ENCODE measurements at regions not wholly inside any gene's neighbourhood (a gene's known extent, or its start where the extent isn't known, plus 50 kb on each side); places are given as distances from the start of the nearest gene placed in this dataset.

- no peak for DNase-seq
Measured at GRCh38 chr6:1257778-1258177, 54.1 kb upstream of the FOXQ1 start.

GRCh38 chr6:1256435-1257008 is 55.4 kb upstream of the FOXQ1 start:
- no peak for DNase-seq

- DNase-seq, result no peak
Measured at GRCh38 chr6:1255636-1256365, 56.1 kb upstream of the FOXQ1 start.

GRCh38 chr6:1254326-1254725 is 57.6 kb upstream of the FOXQ1 start:
- no peak for DNase-seq

GRCh38 chr6:1253816-1254215 is 58.1 kb upstream of the FOXQ1 start:
- DNase-seq, result no peak

- no peak for DNase-seq
Measured at GRCh38 chr6:1251198-1252155, 60.4 kb upstream of the FOXQ1 start.

GRCh38 chr6:1250489-1251197 is 61.3 kb upstream of the FOXQ1 start:
- DNase-seq, result no peak

GRCh38 chr6:1247894-1248293 is 64.0 kb upstream of the FOXQ1 start:
- DNase-seq, result no peak

GRCh38 chr6:1247056-1247455 is 64.8 kb upstream of the FOXQ1 start:
- no peak for DNase-seq

- no peak for DNase-seq
Measured at GRCh38 chr6:1244941-1245340, 67.0 kb upstream of the FOXQ1 start.

GRCh38 chr6:1244278-1244677 is 67.6 kb upstream of the FOXQ1 start:
- DNase-seq, result no peak

GRCh38 chr6:1242446-1242845 is 69.5 kb upstream of the FOXQ1 start:
- no peak for DNase-seq

- DNase-seq, result no peak
Measured at GRCh38 chr6:1242021-1242420, 69.9 kb upstream of the FOXQ1 start.

GRCh38 chr6:1240766-1241318 is 71.1 kb upstream of the FOXQ1 start:
- DNase-seq, result no peak

- no peak for DNase-seq
Measured at GRCh38 chr6:1239805-1240204, 72.1 kb upstream of the FOXQ1 start.

- no peak for DNase-seq
Measured at GRCh38 chr6:1238040-1238439, 73.9 kb upstream of the FOXQ1 start.

- DNase-seq, result no peak
Measured at GRCh38 chr6:1237636-1238035, 74.3 kb upstream of the FOXQ1 start.

- no peak for DNase-seq
Measured at GRCh38 chr6:1235825-1236224, 76.1 kb upstream of the FOXQ1 start.

GRCh38 chr6:1233924-1234323 is 78.0 kb upstream of the FOXQ1 start:
- DNase-seq, result no peak

- no peak for DNase-seq
Measured at GRCh38 chr6:1232578-1232977, 79.3 kb upstream of the FOXQ1 start.

GRCh38 chr6:1231941-1232340 is 80.0 kb upstream of the FOXQ1 start:
- no peak for DNase-seq

- DNase-seq, result no peak
Measured at GRCh38 chr6:1230689-1231605, 81.0 kb upstream of the FOXQ1 start.
